ENCODE measurements at regions not wholly inside any gene's neighbourhood (a gene's known extent, or its start where the extent isn't known, plus 50 kb on each side); places are given as distances from the start of the nearest gene placed in this dataset.

DNA sequence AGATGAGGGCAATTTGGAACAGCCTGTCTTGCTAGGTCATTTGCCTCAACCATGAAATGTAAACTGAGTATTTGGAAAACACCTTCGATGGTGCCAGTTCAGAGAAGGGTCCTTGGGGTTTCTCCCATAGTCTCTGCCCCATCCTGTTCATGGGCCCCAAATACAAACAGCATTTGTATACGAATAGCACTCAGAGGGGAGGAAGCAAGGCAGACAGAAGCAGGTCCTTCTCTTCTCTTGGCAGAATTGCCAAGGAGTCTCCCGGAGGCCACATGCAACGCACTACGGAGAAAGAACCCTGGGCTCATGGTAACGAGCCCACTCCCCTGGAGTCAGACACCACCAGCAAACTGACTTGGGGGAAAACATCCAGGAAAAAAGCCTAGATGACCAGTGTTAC lies 162.1 kb downstream of the RAB11FIP2 start:
- no peak for DNase-seq

- DNase-seq, result no peak
These were observed 161.4 kb downstream of the RAB11FIP2 start for GRCh38 chr10:117885206-117885829.

DNA sequence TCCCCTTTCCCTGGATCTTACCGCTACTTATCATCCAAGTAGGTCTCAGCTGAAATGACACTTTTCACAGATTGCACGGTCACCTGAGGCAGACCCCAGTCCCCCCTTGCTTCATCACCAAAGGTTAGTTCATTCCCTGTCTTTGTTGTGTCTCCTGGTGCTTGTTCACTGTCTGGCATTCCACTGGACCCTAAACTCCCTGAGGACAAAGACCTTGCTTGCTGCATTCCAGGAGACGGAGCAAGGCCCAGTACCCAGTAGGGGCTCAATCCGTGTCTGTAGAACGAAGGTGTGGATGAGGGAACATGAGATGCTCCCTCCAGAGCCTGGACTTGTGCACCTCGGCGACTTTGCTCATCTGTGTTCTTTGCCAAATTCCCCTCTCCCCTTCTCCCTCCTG lies 160.0 kb downstream of the RAB11FIP2 start:
- no peak for DNase-seq

GRCh38 chr10:117889664-117890063 lies 157.1 kb downstream of the RAB11FIP2 start:
- no peak for DNase-seq

DNA sequence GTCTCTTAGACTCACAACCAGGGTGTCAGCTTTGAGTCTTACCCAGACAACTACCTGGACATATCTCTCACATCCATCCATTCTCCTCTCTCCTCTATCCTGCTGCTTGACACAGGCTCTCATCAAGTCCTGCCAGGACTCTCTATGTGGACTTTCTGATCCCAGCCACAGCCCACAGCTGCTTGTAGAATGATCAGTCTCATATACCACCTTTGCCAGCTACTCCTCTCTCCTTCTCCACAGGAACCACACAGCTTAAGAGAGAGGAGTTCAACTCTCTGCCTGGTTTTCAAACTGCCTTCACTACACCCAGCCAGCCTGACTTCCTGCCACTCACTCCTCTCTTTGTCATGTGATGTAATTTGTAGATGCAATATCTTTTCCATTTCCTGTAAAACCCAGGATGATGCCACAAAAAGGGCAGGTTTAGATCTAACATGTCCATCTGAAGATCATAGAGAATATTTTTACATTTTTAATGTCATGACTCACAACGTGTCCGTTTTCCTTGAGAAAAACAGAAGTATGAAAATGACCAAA lies 154.0 kb downstream of the RAB11FIP2 start:
- no peak for DNase-seq

GRCh38 chr10:117894339-117894738 lies 152.4 kb downstream of the RAB11FIP2 start:
- DNase-seq, result no peak

- DNase-seq, result no peak
These were observed 150.2 kb downstream of the RAB11FIP2 start for GRCh38 chr10:117896517-117896916.

GRCh38 chr10:117899181-117899683 lies 147.5 kb downstream of the RAB11FIP2 start:
- no peak for DNase-seq

DNA sequence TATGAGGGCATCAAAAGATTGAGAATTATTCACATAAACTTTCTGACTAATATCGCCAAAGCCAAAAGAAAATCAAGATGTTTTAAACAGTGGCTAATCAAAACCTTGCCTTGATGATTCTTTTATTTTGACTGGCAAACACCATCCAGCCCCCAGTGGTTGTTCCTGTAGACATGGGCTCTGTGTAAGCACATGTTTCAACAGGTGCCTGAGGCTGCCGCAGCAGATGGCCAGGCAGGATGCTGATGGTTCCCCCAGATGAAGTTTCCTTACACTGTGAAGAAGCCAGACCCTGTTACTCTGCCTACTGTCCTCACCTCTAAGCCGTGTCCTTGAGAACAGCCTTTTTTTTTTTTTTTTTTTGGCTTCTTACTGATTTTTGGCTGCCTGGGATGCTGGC lies 146.5 kb downstream of the RAB11FIP2 start:
- no peak for DNase-seq

GRCh38 chr10:117903854-117904253 lies 142.9 kb downstream of the RAB11FIP2 start:
- DNase-seq, result no peak

- DNase-seq, result no peak
These were observed 141.3 kb downstream of the RAB11FIP2 start for GRCh38 chr10:117905404-117905803.

DNA sequence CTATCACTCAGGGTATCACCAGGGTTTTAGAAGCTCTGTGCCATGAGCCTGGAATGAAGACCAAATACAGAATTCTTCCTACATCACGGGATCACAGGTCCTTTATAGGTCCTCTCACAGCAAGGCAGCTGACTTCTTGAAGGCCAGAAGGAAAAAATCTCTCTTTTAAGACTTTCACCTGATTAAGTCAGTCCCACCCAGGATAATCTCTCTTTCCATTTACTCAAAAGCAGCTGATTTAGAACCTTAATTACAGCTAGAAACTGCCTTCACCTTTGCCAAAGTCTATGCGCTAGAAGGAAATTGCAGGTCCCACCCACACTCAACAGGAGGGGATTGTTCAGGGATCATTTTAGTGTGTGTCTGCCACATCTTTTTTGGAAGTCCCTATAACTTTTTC lies 135.1 kb downstream of the RAB11FIP2 start:
- no peak for DNase-seq

DNA sequence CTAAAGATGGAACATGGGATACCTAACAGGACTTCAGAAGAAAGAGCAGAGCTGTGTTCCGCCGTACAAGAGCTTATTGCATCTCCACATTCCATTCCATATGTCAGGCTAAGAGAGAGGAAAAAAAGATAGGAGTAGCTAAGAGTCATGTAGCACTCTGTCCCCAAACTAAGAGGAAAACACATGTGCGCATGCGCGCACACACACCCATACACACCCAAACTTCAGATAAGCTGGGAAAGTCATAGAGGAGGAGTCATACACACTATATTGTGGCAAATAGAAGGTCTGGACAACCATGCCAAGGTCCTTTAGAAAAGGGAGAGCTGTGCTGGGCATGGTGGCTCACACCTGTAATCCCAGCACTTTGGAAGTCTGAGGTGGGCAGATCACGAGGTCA lies 132.4 kb downstream of the RAB11FIP2 start:
- no peak for DNase-seq

DNA sequence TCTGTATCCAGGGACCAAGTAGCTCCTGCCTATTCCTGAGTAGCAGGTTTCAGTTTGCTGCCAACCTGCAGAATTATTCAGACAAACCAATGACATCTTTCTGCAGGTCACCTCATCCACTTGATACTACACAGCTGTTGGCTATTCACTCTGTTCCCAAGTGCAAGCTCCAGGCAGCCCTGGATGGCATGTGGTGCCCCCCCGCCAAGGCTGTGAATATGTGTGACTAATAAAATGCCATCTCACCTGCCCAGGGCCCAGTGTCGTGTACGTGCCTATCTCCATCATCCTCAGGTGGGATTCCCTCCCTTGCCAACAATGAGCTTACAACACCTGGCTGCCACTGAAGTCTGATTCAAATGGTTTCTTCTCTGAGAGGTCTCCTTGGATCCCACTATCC lies 125.8 kb downstream of the RAB11FIP2 start:
- no peak for DNase-seq

DNA sequence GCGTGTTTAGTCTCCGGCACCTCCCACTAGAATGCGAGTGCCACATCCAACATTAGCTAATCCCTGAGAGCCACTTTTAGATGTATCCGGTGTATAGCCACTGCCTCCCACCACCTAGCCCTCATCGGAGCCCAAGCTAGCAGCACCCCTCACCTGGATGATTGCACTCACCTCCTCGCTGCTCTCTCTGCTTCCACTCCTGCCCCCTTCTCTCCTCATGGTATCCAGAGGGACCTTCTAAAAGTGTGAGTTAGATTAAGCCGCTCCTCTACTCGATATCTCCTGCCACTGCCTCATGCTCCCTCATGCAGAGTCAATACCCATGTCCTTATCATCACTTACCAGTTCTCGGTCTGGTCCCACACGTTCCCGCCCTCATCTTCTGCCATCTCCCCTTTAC lies 125.3 kb downstream of the RAB11FIP2 start:
- DNase-seq, result no peak

GRCh38 chr10:117924820-117925219 lies 121.9 kb downstream of the RAB11FIP2 start:
- no peak for DNase-seq

DNA sequence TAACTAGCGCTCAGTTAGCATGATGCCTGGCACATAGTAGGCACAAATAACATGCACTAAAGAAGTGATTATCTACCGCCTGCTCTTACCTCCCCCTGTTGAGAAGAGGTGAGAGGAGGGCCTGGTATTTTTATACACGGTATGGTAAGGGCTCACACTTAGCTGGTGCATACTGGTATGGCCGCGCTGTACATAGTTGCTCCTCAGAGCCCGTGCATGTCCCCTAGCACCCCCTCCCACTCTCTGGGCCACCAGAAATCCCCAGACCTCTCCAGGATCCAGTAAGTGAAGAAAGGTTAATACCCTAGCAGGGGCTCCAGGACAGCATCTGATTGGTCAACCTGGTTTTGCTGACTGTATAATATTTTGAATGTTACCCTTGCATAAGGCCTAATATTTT lies 121.4 kb downstream of the RAB11FIP2 start:
- no peak for DNase-seq

DNA sequence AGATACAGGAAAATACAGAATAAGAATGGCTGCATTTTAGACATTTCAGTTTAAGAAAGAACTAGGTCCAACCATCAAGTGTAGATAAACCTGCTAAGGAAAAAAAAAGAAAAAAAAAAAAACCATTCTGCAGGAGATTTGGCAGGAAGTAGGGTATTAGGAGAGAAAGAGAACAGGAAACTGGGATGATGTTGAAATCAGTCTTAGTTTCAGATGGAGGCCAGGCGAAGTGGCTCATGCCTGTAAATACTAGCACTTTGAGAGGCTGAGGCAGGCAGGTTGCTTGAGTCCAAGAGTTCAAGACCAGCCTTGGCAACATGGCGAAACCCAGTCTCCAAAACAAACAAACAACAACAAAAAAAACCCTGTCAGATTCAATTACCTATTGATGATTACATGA lies 120.2 kb downstream of the RAB11FIP2 start:
- DNase-seq, result no peak

- no peak for DNase-seq
These were observed 119.4 kb downstream of the RAB11FIP2 start for GRCh38 chr10:117927332-117927731.

DNA sequence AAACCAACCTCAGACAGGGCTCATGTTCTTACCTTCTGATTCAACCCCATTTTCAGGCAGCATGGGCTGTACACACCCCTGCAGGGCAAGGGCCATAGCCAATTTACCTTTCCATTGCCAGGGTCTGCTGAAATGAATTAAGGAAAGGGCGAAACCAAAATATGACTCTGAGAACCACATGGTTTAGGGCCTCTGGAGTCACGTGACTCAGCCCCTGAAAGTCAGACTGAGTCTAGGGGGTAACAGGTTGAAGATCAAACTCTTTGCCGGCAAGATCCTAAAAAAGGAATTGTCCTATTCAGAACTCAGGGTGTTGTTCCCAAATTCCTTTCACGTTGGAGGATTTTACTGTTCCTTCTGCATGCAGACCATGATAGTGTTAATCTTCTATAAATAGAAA lies 118.9 kb downstream of the RAB11FIP2 start:
- DNase-seq, result no peak

GRCh38 chr10:117928281-117928680 lies 118.5 kb downstream of the RAB11FIP2 start:
- no peak for DNase-seq

DNA sequence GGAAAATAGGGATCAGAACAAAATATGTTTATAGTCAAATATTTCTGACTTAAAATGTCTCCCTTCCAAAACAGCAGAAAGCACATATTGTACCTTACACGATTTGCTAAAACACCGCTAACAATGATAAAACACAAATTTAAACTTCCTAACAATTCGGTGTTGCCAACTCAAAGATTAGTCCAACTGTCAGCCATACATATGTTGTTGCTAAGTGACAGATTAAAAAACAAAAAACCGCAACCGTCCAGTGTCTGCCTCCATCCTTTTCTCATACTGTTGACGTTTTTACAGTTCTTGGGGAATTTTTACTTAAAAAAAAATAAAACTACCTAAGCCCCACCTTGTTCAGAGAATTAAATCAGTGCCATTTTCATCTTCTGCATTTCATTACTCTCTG lies 118.0 kb downstream of the RAB11FIP2 start:
- no peak for DNase-seq

DNA sequence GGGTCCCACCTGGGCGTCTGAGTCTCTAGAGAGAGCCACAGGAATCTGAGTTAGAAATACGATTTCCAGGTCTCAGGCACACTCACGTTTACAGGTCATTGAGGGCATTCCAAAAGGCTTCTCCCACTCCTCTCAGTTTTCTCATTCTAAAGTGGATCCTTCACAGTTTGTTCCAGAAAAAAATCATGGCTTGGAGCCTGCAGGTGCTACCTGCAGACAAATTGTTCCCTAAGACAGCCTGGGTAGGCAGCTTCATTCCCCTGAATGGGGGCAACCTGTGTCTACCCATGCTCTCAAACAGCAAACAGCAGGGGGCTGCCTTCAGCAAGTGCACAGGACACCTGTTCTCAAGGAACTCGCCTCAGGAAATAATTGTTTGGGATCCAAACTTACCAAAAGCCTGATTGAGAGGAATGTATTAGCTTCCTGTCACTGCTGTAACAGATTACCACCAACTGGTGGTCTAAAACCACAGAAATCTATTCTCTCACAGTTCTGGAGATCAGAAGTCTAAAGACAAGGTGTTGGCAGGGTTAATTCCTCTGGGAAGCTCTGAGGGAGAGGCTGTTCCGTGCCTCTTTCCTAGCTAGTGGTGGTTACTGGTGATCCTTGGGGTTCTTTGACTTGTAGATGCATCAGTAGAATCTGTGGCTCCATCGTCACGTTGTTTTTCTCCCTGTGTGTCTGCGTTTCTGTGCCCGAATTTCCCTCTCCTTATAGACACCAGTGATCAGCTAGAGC lies 117.2 kb downstream of the RAB11FIP2 start:
- no peak for DNase-seq

GRCh38 chr10:117931078-117931477 lies 115.7 kb downstream of the RAB11FIP2 start:
- no peak for DNase-seq

Data from right forelimb (tissue), 1 donor.